Erythroblast (primary cell): ENCODE measurements at regions not wholly inside any gene's neighbourhood (a gene's known extent, or its start where the extent isn't known, plus 50 kb on each side); places are given as distances from the start of the nearest gene placed in this dataset.

Experiments
- GATA1 ChIP-seq: IDR thresholded peaks from 2 replicates; pipeline ENCODE4 v1.6.1; 2011; ENCODE audit warnings: low read depth, mild to moderate bottlenecking, control low read depth, low read length, moderate library complexity
- POLR2A ChIP-seq: IDR thresholded peaks from 2 replicates; pipeline ENCODE4 v1.6.1; 2011; ENCODE audit warnings: mild to moderate bottlenecking, low read length

DNA sequence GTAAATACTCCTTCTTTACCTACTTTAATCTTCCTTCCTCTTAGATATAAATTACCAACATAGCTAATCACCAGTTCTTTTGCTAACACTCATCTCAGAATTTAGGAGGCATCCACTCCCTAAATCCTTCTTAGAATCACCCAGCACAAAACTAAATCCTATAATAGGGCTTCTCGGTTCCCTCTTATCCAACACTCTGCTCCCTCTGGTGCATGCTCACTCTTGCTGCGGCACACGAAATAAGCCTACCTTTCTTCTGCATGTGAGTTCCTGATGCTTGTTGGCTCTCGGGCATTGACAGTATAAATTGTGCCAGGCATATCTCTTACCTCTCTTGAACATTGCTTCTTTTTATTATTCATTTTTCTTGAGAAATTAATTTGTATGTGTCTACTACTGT lies 61.0 kb downstream of the OR5AK2 start:
- TF ChIP-seq POLR2A (no peak), GATA1 (no peak)
